ENCODE measurements at regions not wholly inside any gene's neighbourhood (a gene's known extent, or its start where the extent isn't known, plus 50 kb on each side); places are given as distances from the start of the nearest gene placed in this dataset.

DNA sequence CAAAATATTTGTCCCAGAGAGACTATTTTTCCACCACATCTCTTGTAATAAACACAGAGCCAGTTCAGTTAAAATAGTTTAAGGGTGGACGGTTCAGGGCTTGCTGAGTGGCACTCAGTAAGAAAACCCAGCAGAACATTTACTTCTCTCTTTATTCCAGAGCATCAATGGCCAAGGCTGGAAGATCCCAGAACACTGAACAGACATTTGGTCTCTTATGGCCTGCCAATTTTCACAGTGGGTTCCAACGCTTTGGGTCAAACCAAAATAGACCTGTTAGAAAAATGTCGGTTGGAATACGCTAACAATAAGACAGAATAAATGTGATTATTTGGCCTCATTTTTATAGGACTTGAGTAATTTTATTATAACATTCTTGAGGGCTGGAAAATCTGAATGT, 580.3 kb upstream of the TMEFF2 start:
- TF ChIP-seq, protein P1, sequence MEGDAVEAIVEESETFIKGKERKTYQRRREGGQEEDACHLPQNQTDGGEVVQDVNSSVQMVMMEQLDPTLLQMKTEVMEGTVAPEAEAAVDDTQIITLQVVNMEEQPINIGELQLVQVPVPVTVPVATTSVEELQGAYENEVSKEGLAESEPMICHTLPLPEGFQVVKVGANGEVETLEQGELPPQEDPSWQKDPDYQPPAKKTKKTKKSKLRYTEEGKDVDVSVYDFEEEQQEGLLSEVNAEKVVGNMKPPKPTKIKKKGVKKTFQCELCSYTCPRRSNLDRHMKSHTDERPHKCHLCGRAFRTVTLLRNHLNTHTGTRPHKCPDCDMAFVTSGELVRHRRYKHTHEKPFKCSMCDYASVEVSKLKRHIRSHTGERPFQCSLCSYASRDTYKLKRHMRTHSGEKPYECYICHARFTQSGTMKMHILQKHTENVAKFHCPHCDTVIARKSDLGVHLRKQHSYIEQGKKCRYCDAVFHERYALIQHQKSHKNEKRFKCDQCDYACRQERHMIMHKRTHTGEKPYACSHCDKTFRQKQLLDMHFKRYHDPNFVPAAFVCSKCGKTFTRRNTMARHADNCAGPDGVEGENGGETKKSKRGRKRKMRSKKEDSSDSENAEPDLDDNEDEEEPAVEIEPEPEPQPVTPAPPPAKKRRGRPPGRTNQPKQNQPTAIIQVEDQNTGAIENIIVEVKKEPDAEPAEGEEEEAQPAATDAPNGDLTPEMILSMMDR (conservative IDR thresholded peaks at IDR 0.05) = no peak
- TF ChIP-seq EZH2 (IDR thresholded peaks at IDR 0.05; ENCODE audit: low read depth) = no peak
- no peak overlapping the region for H3K4me3 ChIP-seq
- H4K20me1 ChIP-seq (ENCODE audit: insufficient read depth) = no peaks in the 10 kb centered on the region
- intact Hi-C loops (cut with micrococcal nuclease; ENCODE audit: unreplicated experiment) = no loop called here
- CTCF ChIA-PET = no interaction called here
- H3K9me3 ChIP-seq (ENCODE audit: insufficient read depth, low read depth) = no peaks in the 10 kb centered on the region
- H3K4me1 ChIP-seq (replicated peaks; ENCODE audit: insufficient read depth) = no peaks in the 10 kb centered on the region
- BruUV-seq (replicated peaks) = no TSS peak
- H3F3A ChIP-seq (ENCODE audit: insufficient read depth, low read depth) = no peaks in the 10 kb centered on the region
- H3K9me2 ChIP-seq (ENCODE audit: insufficient read depth) = no peaks in the 10 kb centered on the region
- no peak overlapping the region for H3K27ac ChIP-seq
- no peak for DNase-seq
- H3K79me2 ChIP-seq (ENCODE audit: low read depth) = no peaks in the 10 kb centered on the region
- no peak overlapping the region for H3K4me2 ChIP-seq
- no peak overlapping the region for H2AFZ ChIP-seq
- no peaks in the 10 kb centered on the region for H3K27me3 ChIP-seq (ENCODE audit: insufficient read depth, low read depth)
- POLR2A ChIA-PET (ENCODE audit: unreplicated experiment) = no interaction called here
- H3K36me3 ChIP-seq (ENCODE audit: low read depth) = no peaks in the 10 kb centered on the region

DNA sequence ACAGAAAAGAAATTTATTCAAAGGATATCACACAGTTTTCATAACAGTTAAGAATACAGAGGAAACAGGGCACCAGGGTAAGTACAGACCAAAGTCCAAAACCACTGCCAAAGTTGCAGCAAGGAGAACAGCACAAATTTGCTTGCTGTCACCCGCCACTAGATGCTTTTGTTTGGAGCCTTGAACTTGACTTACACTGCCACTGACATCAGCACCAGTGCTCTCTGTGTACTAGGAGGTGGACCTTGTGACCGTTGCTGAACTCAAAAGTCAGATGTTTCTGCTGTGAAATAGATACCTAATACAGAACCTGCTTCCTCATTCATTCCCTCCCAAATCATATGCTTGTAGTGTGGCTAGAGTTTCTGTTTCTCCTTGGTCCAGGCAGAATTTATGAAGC, 578.3 kb upstream of the TMEFF2 start:
- H3K4me3 ChIP-seq = no peak overlapping the region
- intact Hi-C loops (cut with micrococcal nuclease; ENCODE audit: unreplicated experiment) = no loop called here
- no TSS peak for BruUV-seq (replicated peaks)
- no peak overlapping the region for H3K27ac ChIP-seq
- H3K4me1 ChIP-seq (replicated peaks; ENCODE audit: insufficient read depth) = no peaks in the 10 kb centered on the region
- no peak overlapping the region for H3K4me2 ChIP-seq
- no peaks in the 10 kb centered on the region for H3K9me3 ChIP-seq (ENCODE audit: insufficient read depth, low read depth)
- no peaks in the 10 kb centered on the region for H3K36me3 ChIP-seq (ENCODE audit: low read depth)
- TF ChIP-seq, protein P1 (conservative IDR thresholded peaks at IDR 0.05) = no peak
- TF ChIP-seq EZH2 (IDR thresholded peaks at IDR 0.05; ENCODE audit: low read depth) = no peak
- H4K20me1 ChIP-seq (ENCODE audit: insufficient read depth) = no peaks in the 10 kb centered on the region
- CTCF ChIA-PET = no interaction called here
- POLR2A ChIA-PET (ENCODE audit: unreplicated experiment) = no interaction called here
- H3F3A ChIP-seq (ENCODE audit: insufficient read depth, low read depth) = no peaks in the 10 kb centered on the region
- no peaks in the 10 kb centered on the region for H3K9me2 ChIP-seq (ENCODE audit: insufficient read depth)
- no peaks in the 10 kb centered on the region for H3K27me3 ChIP-seq (ENCODE audit: insufficient read depth, low read depth)
- no peaks in the 10 kb centered on the region for H3K79me2 ChIP-seq (ENCODE audit: low read depth)
- no peak for DNase-seq
- no peak overlapping the region for H2AFZ ChIP-seq

DNA sequence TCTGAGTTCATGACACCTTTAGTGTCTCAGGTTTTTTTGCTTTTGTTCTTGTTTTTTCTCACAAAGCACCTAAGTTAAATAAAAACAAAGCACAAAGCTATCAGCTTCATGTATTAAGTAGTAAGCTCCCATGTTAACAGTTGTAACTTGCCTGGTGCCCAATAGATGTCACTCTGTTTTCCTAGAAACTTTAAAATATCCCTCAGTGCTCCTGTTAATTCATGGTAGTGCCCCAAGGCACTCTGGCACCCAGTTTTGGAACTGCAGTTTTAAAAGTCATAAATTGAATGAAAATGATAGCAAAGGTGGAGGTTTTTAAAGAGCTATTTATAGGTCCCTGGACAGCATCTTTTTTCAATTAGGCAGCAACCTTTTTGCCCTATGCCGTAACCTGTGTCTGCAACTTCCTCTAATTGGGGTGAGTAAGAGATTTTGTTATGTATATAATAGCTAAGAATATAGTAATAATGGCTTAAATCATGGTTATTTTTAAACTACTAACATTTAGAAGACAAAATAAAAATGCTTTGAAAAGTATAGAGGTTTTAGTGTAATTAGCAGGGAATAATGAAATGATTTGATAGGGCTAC, 555.0 kb upstream of the TMEFF2 start:
- intact Hi-C loops (cut with micrococcal nuclease; ENCODE audit: unreplicated experiment) = no loop called here
- H3K9me2 ChIP-seq (ENCODE audit: insufficient read depth) = no peaks in the 10 kb centered on the region
- no peaks in the 10 kb centered on the region for H3K4me1 ChIP-seq (replicated peaks; ENCODE audit: insufficient read depth)
- no peak overlapping the region for H2AFZ ChIP-seq
- ChIA-PET CTCF (no interaction called here), POLR2A (ENCODE audit: unreplicated experiment) (no interaction called here)
- H3F3A ChIP-seq (ENCODE audit: insufficient read depth, low read depth) = no peaks in the 10 kb centered on the region
- no peak for DNase-seq
- H3K4me2 ChIP-seq = no peak overlapping the region
- TF ChIP-seq EZH2 (IDR thresholded peaks at IDR 0.05; ENCODE audit: low read depth) = no peak
- TF ChIP-seq, protein P1 (conservative IDR thresholded peaks at IDR 0.05) = peak; percentile 43; the same call in 1 of the 2 replicates
- H3K9me3 ChIP-seq (ENCODE audit: insufficient read depth, low read depth) = no peaks in the 10 kb centered on the region
- no peak overlapping the region for H3K4me3 ChIP-seq
- H3K79me2 ChIP-seq (ENCODE audit: low read depth) = no peaks in the 10 kb centered on the region
- H3K27me3 ChIP-seq (ENCODE audit: insufficient read depth, low read depth) = no peaks in the 10 kb centered on the region
- H3K36me3 ChIP-seq (ENCODE audit: low read depth) = no peaks in the 10 kb centered on the region
- no peak overlapping the region for H3K27ac ChIP-seq
- no TSS peak for BruUV-seq (replicated peaks)
- no peaks in the 10 kb centered on the region for H4K20me1 ChIP-seq (ENCODE audit: insufficient read depth)

Measured in PC-9 (cell line).